Suprapubic skin (tissue), 4 donors: ENCODE measurements at regions not wholly inside any gene's neighbourhood (a gene's known extent, or its start where the extent isn't known, plus 50 kb on each side); places are given as distances from the start of the nearest gene placed in this dataset.

Experiments
- DNase-seq, 2 donors: peaks; one replicate each; pipeline ENCODE4 v3.0.0-alpha.2; 2019; ENCODE audit warnings: low spot score in 2 of 2
- H3K27ac ChIP-seq: fragments of 200-600 bp; sonication (generic); one replicate; pipeline ENCODE4 v1.5.1; 2019
- H3K27me3 ChIP-seq: fragments of 200-600 bp; sonication (generic); one replicate; pipeline ENCODE4 v1.5.1; 2019
- H3K36me3 ChIP-seq: fragments of 200-600 bp; sonication (generic); one replicate; pipeline ENCODE4 v1.5.1; 2019
- H3K4me1 ChIP-seq: fragments of 200-600 bp; sonication (generic); one replicate; pipeline ENCODE4 v1.5.1; 2019
- H3K4me3 ChIP-seq: fragments of 200-600 bp; sonication (generic); one replicate; pipeline ENCODE4 v1.5.1; 2019; ENCODE audit warnings: mild to moderate bottlenecking
- H3K9me3 ChIP-seq: fragments of 200-600 bp; sonication (generic); one replicate; pipeline ENCODE4 v1.5.1; 2019
- EP300 ChIP-seq: sonication (generic); formaldehyde crosslinking; IDR thresholded peaks from one replicate; pipeline ENCODE4 v1.6.1; 2017; ENCODE audit warnings: antibody characterized with exemption
- POLR2A ChIP-seq, 2 donors: fragments of 450-650 bp; IDR thresholded peaks; one replicate each; pipeline ENCODE4 v1.6.1; 2017; ENCODE audit warnings: antibody characterized with exemption in 2 of 2, mild to moderate bottlenecking in 2 of 2, moderate library complexity in 2 of 2
- POLR2AphosphoS5 ChIP-seq, 3 donors: sonication (generic); formaldehyde crosslinking; IDR thresholded peaks; one replicate each; pipeline ENCODE4 v1.6.1; 2017; ENCODE audit warnings: antibody characterized with exemption in 3 of 3
- WGBS: methylation state at CpG from one replicate; pipeline ENCODE4 v1.1.5; 2018; 5-methylcytosine and 5-hydroxymethylcytosine counted together
- TF ChIP-seq, protein P1 (sequence below), 2 donors: fragments of 200-600 bp in 1 of 2; fragments of 450-650 bp in 1 of 2; sonication (generic) in 1 of 2; IDR thresholded peaks; one replicate each; pipeline ENCODE4 v1.5.1; 2016 to 2019; ENCODE audit warnings: antibody characterized with exemption in 2 of 2, mild to moderate bottlenecking in 1 of 2, moderate library complexity in 1 of 2

GRCh38 chr4:81804849-81805248, 333.1 kb upstream of the RASGEF1B start:
- Histone ChIP-seq H3K4me3 (no peak overlapping the region), H3K27me3 (no peaks in the 10 kb centered on the region), H3K9me3 (no peaks in the 10 kb centered on the region), H3K27ac (no peak overlapping the region), H3K36me3 (no peaks in the 10 kb centered on the region), H3K4me1 (peaks cover 10% of the 10 kb centered on the region)
- no peak for DNase-seq
- WGBS = 54% methylated on average over 1 of the region's 1 CpG
- no peak for TF ChIP-seq EP300
- TF ChIP-seq, protein P1, sequence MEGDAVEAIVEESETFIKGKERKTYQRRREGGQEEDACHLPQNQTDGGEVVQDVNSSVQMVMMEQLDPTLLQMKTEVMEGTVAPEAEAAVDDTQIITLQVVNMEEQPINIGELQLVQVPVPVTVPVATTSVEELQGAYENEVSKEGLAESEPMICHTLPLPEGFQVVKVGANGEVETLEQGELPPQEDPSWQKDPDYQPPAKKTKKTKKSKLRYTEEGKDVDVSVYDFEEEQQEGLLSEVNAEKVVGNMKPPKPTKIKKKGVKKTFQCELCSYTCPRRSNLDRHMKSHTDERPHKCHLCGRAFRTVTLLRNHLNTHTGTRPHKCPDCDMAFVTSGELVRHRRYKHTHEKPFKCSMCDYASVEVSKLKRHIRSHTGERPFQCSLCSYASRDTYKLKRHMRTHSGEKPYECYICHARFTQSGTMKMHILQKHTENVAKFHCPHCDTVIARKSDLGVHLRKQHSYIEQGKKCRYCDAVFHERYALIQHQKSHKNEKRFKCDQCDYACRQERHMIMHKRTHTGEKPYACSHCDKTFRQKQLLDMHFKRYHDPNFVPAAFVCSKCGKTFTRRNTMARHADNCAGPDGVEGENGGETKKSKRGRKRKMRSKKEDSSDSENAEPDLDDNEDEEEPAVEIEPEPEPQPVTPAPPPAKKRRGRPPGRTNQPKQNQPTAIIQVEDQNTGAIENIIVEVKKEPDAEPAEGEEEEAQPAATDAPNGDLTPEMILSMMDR (IDR thresholded peaks at IDR 0.05) = no peak
- no peak for TF ChIP-seq POLR2A (IDR thresholded peaks at IDR 0.05)
- TF ChIP-seq POLR2AphosphoS5 (IDR thresholded peaks at IDR 0.05) = no peak

DNA sequence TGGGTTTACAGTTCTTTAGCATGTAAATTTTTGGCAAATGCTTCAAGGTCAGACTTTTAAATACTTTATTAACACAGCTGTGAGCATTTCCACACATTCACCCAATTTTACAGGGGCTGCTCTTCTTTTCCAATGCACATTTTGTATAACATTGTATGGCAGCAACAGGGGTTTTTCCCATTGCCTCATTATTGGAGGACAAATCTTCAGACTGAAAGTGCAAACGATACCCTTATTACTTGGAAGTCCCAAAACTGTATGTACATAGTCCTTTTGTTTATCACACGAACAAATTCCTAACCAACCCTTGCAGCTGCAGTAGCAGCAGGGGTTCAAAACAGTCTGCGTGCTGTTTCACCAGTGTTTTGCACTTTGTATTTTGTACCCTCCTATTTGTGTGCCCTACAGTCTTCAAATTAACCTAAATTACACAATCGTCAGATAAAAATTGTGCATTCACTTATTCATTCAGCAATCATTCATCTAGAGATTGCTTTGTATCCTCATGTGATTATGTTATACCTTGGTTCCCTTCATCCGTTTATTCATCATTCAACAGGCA, 330.7 kb upstream of the RASGEF1B start:
- Histone ChIP-seq H3K36me3 (no peaks in the 10 kb centered on the region), H3K4me1 (no peaks in the 10 kb centered on the region), H3K27me3 (no peaks in the 10 kb centered on the region), H3K27ac (no peak overlapping the region), H3K9me3 (no peaks in the 10 kb centered on the region), H3K4me3 (no peak overlapping the region)
- TF ChIP-seq, protein P1 (IDR thresholded peaks at IDR 0.05) = no peak
- TF ChIP-seq EP300 (no peak), POLR2AphosphoS5 (IDR thresholded peaks at IDR 0.05) (no peak), POLR2A (IDR thresholded peaks at IDR 0.05) (no peak)
- DNase-seq = no peak
- 64% methylated on average over 5 of the region's 5 CpGs for WGBS

DNA sequence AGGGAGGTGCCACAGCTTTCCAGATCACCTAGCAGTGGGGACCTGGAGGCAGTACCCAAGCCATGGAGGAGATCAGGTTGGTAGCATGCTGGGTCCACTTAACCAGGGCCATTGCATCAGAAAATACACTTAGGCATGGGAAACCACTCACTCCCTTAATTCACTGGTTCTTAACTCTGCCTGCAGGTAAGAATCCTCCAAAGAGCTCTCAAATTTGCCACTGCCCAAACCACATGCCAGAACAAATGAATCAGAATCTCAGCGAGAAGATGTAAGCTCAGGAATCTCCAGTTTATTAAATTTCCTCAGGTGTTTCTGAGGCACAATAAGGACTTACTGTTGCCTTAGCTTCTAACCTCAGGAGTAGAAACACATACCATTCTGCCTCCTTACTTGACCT, 327.7 kb upstream of the RASGEF1B start:
- no peak for DNase-seq
- H3K4me3 ChIP-seq = no peak overlapping the region
- no peaks in the 10 kb centered on the region for H3K4me1 ChIP-seq
- WGBS = 94% methylated on average over 1 of the region's 1 CpG
- H3K27me3 ChIP-seq = no peaks in the 10 kb centered on the region
- no peak overlapping the region for H3K27ac ChIP-seq
- TF ChIP-seq, protein P1 (IDR thresholded peaks at IDR 0.05) = no peak
- TF ChIP-seq EP300 (no peak), POLR2A (IDR thresholded peaks at IDR 0.05) (no peak), POLR2AphosphoS5 (IDR thresholded peaks at IDR 0.05) (no peak)
- no peaks in the 10 kb centered on the region for H3K36me3 ChIP-seq
- H3K9me3 ChIP-seq = no peaks in the 10 kb centered on the region

- no peaks in the 10 kb centered on the region for H3K9me3 ChIP-seq
- 95% methylated on average over 1 of the region's 1 CpG for WGBS
- no peak for DNase-seq
- TF ChIP-seq POLR2AphosphoS5 (IDR thresholded peaks at IDR 0.05) (no peak), POLR2A (IDR thresholded peaks at IDR 0.05) (no peak), EP300 (no peak)
- TF ChIP-seq, protein P1 (IDR thresholded peaks at IDR 0.05) = no peak
- no peaks in the 10 kb centered on the region for H3K36me3 ChIP-seq
- H3K4me3 ChIP-seq = no peak overlapping the region
- H3K27me3 ChIP-seq = no peaks in the 10 kb centered on the region
- no peak overlapping the region for H3K27ac ChIP-seq
- H3K4me1 ChIP-seq = no peaks in the 10 kb centered on the region
Measured at GRCh38 chr4:81796790-81797528, 325.3 kb upstream of the RASGEF1B start.

- H3K4me3 ChIP-seq = no peak overlapping the region
- DNase-seq = no peak
- no peaks in the 10 kb centered on the region for H3K36me3 ChIP-seq
- H3K9me3 ChIP-seq = no peaks in the 10 kb centered on the region
- TF ChIP-seq, protein P1 (IDR thresholded peaks at IDR 0.05) = no peak
- TF ChIP-seq EP300 (no peak), POLR2AphosphoS5 (IDR thresholded peaks at IDR 0.05) (no peak), POLR2A (IDR thresholded peaks at IDR 0.05) (no peak)
- no peaks in the 10 kb centered on the region for H3K27me3 ChIP-seq
- no peaks in the 10 kb centered on the region for H3K4me1 ChIP-seq
- no peak overlapping the region for H3K27ac ChIP-seq
Measured at GRCh38 chr4:81792521-81792920, 320.8 kb upstream of the RASGEF1B start.
